OCI-M2 (cell line): ENCODE measurements at regions not wholly inside any gene's neighbourhood (a gene's known extent, or its start where the extent isn't known, plus 50 kb on each side); places are given as distances from the start of the nearest gene placed in this dataset.

Experiments
- DNase-seq: peaks from one replicate; lab custom pipeline; 2025; ENCODE audit not compliant: unreplicated experiment; lab: John Stamatoyannopoulos, UW

GRCh38 chr11:70486731-70487130 is 88.4 kb downstream of the CTTN start:
- DNase-seq, result no peak

GRCh38 chr11:70487160-70487559 is 88.8 kb downstream of the CTTN start:
- no peak for DNase-seq

- no peak for DNase-seq
Measured at GRCh38 chr11:70487756-70488155, 89.4 kb downstream of the CTTN start.

- no peak for DNase-seq
Measured at GRCh38 chr11:70488171-70488703, 89.9 kb downstream of the CTTN start.

- DNase-seq, result no peak
Measured at GRCh38 chr11:70489276-70489675, 90.9 kb downstream of the CTTN start.

GRCh38 chr11:70490208-70490607 is 91.9 kb downstream of the CTTN start:
- no peak for DNase-seq

- no peak for DNase-seq
Measured at GRCh38 chr11:70490723-70491558, 92.6 kb downstream of the CTTN start.

- no peak for DNase-seq
Measured at GRCh38 chr11:70491696-70492472, 93.6 kb downstream of the CTTN start.

GRCh38 chr11:70493089-70493474 is 94.8 kb downstream of the CTTN start:
- no peak for DNase-seq

GRCh38 chr11:70493891-70494290 is 95.6 kb downstream of the CTTN start:
- no peak for DNase-seq

GRCh38 chr11:70494559-70495350 is 96.4 kb downstream of the CTTN start:
- DNase-seq, result no peak

- no peak for DNase-seq
Measured at GRCh38 chr11:70495351-70496310, 97.3 kb downstream of the CTTN start.

GRCh38 chr11:70496591-70497535 is 98.5 kb downstream of the CTTN start:
- DNase-seq, result no peak

GRCh38 chr11:70497536-70498075 is 99.3 kb downstream of the CTTN start:
- no peak for DNase-seq

GRCh38 chr11:70498171-70498571 is 99.8 kb downstream of the CTTN start:
- DNase-seq, result no peak

GRCh38 chr11:70498976-70499801 is 100.9 kb downstream of the CTTN start:
- DNase-seq, result no peak

GRCh38 chr11:70500076-70500847 is 101.9 kb downstream of the CTTN start:
- DNase-seq, result no peak
